UCSD-AML1 (cell line): ENCODE measurements at regions not wholly inside any gene's neighbourhood (a gene's known extent, or its start where the extent isn't known, plus 50 kb on each side); places are given as distances from the start of the nearest gene placed in this dataset.

Experiments used
- DNase-seq: peaks from one replicate; lab custom pipeline; 2025; ENCODE audit not compliant: unreplicated experiment; lab: John Stamatoyannopoulos, UW

DNA sequence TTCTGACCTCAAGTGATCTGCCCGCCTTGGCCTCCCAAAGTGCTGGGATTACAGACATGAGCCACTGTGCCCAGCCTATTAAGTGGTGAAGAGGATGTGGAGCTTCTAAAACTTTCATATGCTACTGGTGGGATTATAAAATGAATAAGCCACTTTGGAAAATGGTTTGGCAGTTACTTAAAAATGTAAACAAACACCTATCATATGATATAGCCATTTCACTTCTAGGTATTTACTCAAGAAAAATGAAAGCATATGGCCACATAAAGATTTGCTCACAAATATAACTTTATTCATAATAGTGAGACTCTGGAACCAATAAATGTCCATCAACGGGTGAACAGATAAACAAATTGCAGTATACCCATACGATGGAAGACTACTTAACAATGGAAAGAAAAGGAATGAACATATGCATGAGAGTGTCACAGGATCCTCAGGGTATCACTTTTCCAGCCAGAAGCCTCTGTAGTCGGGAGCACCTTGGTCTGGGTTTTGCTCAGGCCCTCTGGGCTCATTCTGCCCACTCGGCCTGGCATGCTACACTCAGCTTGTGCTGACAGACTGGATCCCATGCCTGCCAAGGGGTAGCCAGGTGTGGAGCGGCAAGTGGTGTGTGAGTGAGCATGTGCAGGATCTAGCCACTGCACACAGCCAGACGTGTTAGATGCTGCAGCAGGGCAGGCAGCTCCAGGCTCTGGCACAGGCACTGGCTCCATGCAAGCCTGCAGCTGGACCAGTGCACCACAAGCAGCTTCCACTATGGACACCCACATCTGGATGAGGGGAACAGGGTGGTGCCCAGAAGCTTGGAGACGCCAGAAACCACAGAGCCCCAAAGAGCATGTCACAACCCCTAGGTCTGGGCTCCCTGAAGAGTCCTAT, 213.2 kb upstream of the DIO3 start:
- no peak for DNase-seq

DNA sequence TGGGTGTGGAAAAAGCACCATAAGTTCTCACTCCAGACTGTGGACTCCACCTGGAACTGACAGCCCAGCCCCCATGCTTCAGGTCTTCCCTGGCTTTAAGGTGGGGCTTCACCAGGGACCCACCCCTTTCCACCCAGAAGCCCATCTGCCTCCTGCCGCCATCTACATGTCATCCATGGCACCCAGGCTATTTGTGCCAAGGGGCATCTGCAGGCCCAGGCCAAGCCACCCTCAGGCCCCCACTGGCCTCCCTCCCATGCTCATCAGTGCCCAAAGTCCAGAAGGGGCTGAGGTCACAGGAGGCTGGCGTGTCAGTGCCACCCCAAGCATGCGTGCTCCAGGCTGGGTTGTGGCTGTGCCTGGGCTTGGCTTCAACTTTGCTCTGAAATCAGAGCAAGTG, 212.2 kb upstream of the DIO3 start:
- no peak for DNase-seq

GRCh38 chr14:101350021-101350420, 211.3 kb upstream of the DIO3 start:
- DNase-seq, result no peak

- DNase-seq, result no peak
Measured at GRCh38 chr14:101350691-101351090, 210.6 kb upstream of the DIO3 start.

GRCh38 chr14:101351146-101351545, 210.1 kb upstream of the DIO3 start:
- DNase-seq, result no peak

DNA sequence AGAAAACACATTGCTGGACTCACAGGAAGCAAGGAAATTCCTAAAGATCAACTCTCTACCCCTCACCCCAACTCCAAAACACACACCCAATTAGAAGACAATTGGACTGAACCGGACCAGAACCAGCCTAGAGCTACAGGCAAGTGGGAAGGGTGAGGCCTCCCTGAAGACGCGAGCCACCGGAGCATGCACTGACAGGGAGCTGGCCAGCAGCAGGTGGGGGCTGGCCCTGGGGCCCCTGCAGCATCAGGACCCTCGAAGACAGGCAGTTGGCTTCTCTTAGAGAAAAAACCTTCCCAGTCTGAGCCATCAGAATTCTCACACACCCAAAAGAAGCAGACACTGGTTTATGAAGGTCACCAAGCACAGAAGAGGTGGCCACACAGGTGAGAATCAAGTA, 209.5 kb upstream of the DIO3 start:
- no peak for DNase-seq

DNA sequence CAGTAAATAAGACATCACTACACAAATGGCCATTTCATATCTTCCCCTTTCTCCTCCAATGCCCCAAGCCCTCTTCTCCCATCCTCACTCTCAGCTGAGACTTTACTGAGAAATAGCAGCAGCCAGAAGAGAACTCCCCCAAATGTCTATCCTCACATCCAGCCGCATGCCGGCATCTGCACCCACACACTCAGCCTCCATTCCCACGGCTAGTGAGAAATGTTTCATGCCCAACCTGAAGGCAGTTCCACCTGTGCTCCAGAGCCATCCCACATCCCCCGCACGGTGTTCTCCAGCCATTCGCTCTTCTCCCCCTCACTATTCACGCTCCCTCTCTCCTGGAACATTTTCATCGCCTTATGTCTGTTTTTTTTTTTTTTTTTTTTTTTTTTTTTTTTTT, 208.7 kb upstream of the DIO3 start:
- DNase-seq, result no peak

DNA sequence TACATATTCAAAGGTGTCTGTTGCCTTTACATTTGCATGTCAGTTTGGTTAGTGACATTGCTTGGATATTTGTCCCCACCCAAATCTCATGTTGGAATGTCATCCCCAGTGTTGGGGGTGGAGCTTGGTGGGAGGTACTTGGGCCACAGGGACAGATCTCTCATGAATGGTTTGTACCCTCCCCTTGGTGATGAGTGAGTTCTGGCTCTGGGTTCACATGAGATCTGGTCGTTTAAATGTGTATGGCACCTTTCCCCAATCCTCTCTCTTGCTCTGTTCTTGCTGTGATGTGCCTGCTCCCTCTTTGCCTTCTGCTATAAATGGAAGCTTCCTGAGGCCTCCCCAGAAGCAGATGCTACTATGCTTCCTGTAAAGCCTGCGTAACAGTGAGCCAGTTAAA, 207.9 kb upstream of the DIO3 start:
- DNase-seq, result no peak

DNA sequence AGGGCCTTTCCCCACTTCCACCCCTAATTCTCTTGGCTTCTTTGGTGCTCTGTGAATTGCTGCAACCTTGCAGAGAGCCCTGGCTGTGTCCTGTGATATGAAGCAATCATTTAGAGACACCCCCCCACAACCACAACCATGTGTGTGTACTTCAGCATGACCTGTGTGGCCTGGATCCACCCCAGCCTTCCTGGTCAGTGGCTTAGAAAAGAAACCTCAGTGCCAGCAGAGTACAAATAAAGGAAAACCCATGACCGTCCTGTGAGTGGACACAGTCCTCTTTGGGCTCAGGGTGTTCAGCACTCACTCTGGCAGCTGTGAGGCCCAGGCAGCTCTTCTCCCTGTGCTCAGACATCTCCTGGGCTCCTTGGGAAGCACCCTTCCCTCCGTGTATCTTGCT, 206.6 kb upstream of the DIO3 start:
- DNase-seq, result no peak

DNA sequence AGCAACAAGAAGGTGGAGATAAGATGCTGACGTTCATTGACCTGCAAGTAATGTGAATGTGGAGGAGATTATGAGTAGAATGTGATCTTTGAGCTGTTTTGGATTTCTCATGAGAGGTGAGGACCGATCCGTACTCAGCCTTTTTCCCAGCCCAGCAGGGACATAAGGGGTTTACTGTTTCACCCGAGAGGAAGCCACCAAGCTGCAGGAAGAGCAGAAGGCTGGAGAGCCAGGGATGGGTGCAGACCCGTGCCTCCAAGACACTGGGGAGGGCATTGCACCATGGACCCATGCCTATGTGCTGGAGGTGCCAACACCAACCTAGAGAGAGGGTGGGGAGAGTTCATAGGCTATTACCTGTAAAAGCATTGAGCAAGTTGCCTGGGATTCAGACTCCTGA, 206.0 kb upstream of the DIO3 start:
- no peak for DNase-seq

- no peak for DNase-seq
Measured at GRCh38 chr14:101357038-101357437, 204.3 kb upstream of the DIO3 start.

DNA sequence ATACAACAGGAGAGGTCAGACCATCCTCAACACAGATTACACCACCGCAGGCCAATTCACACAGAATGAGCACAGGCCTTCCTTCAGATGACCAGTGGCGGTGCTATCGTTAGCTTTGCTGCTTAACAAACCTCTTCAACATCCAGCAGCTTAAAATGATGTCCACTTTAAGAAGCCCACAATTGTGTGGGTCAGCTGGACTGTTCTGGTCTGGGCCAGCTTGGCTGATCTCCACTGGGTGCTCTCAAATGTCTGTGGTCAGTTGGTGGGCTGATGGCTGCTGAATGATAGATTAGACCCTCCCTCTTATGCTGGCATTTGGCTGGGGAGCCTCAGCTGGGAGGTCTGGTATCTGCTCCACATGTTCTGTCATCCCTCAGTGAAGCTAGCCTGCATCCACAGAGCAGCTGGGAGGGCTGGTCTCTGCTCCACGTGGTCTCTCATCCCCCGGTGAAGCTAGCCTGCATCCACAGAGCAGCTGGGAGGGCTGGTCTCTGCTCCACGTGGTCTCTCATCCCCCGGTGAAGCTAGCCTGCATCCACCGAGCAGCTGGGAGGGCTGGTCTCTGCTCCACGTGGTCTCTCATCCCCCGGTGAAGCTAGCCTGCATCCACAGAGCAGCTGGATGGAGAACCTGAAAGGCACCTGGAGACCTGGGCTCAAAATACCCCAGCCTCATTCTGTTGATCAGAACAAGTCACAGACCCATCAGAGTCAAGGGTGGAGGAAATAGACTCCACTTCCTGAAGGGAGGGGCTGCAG, 203.6 kb upstream of the DIO3 start:
- DNase-seq, result no peak

GRCh38 chr14:101358320-101359125, 202.8 kb upstream of the DIO3 start:
- DNase-seq, result no peak

- no peak for DNase-seq
Measured at GRCh38 chr14:101359221-101360053, 201.9 kb upstream of the DIO3 start.

- DNase-seq, result no peak
Measured at GRCh38 chr14:101360054-101360911, 201.0 kb upstream of the DIO3 start.

DNA sequence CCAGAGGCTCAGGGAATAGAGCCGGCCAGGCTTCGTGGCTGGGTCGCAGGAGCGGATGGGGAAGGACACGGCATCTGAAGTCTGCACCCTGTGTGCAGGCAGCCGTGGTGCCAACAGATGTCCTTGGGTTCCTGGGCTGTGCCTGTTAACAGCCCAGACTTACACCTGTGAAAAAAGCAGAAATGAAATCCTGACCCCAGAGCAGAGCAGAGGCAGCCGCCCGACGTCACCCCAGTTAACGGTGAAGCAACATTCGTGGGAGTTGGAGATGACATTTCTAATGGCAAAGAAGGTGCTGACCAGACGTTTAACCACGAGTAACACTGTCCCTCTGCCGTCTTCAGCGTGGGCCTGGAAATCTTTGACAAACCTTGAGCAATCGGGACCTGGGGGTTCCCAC, 200.3 kb upstream of the DIO3 start:
- DNase-seq, result no peak

GRCh38 chr14:101361451-101362433, 199.6 kb upstream of the DIO3 start:
- DNase-seq, result no peak

- no peak for DNase-seq
Measured at GRCh38 chr14:101362529-101363260, 198.6 kb upstream of the DIO3 start.
